ENCODE measurements at regions not wholly inside any gene's neighbourhood (a gene's known extent, or its start where the extent isn't known, plus 50 kb on each side); places are given as distances from the start of the nearest gene placed in this dataset.
"Not testable (repeated sequence)": the region's sequence is repeated elsewhere in the genome, so short reads cannot be mapped to it uniquely, and the experiment has no call there.

GRCh38 chr21:27870755-27871154, 903.9 kb upstream of the ADAMTS5 start:
- TF ChIP-seq CTCF, EP300, POLR2A, POLR2AphosphoS5 (IDR thresholded peaks at IDR 0.05): not testable (repeated sequence)
